Vagina (tissue), 2 donors: ENCODE measurements at regions not wholly inside any gene's neighbourhood (a gene's known extent, or its start where the extent isn't known, plus 50 kb on each side); places are given as distances from the start of the nearest gene placed in this dataset.

Source experiments
- DNase-seq, 2 donors: peaks; one replicate each; pipeline ENCODE4 v3.0.0-alpha.2; 2017; ENCODE audit errors: extremely low spot score in 2 of 2
- H3K27ac ChIP-seq: fragments of 200-600 bp; sonication (generic); one replicate; pipeline ENCODE4 v1.5.1; 2019
- H3K27me3 ChIP-seq: fragments of 200-600 bp; sonication (generic); one replicate; pipeline ENCODE4 v1.5.1; 2019
- H3K36me3 ChIP-seq, 2 donors: fragments of 200-600 bp; sonication (generic); one replicate each; pipeline ENCODE4 v1.5.1; 2017 to 2019
- H3K4me1 ChIP-seq: fragments of 200-600 bp; sonication (generic); one replicate; pipeline ENCODE4 v1.5.1; 2019
- H3K4me3 ChIP-seq, 2 donors: fragments of 200-600 bp; sonication (generic); 1 replicate in 1 of 2; 2 replicates in 1 of 2; pipeline ENCODE4 v1.5.1; 2016 to 2019
- H3K9me3 ChIP-seq: fragments of 200-600 bp; sonication (generic); one replicate; pipeline ENCODE4 v1.5.1; 2019
- POLR2A ChIP-seq, 2 donors: fragments of 450-650 bp; IDR thresholded peaks; one replicate each; pipeline ENCODE4 v1.6.1; 2017; ENCODE audit warnings: antibody characterized with exemption in 2 of 2, mild to moderate bottlenecking in 2 of 2, moderate library complexity in 2 of 2
- POLR2AphosphoS5 ChIP-seq, 2 donors: sonication (generic); formaldehyde crosslinking; IDR thresholded peaks; one replicate each; pipeline ENCODE4 v1.9.0; 2017; ENCODE audit warnings: antibody characterized with exemption in 2 of 2, mild to moderate bottlenecking in 2 of 2, low read depth in 1 of 2; ENCODE audit not compliant: insufficient read depth in 1 of 2
- intact Hi-C: fragments of 100-400 bp; cut with DNase I; formaldehyde crosslinking; loops from one replicate; pipeline ENCODE4 v1.15.1; 2023
- TF ChIP-seq, protein P1 (sequence below), 3 experiments: fragments of 450-650 bp in 2 of 3; fragments of 200-600 bp in 1 of 3; sonication (generic) in 1 of 3; IDR thresholded peaks; one replicate each; pipeline ENCODE4 v1.5.1; 2017 to 2019; ENCODE audit warnings: antibody characterized with exemption in 3 of 3, mild to moderate bottlenecking in 2 of 3, moderate library complexity in 2 of 3

DNA sequence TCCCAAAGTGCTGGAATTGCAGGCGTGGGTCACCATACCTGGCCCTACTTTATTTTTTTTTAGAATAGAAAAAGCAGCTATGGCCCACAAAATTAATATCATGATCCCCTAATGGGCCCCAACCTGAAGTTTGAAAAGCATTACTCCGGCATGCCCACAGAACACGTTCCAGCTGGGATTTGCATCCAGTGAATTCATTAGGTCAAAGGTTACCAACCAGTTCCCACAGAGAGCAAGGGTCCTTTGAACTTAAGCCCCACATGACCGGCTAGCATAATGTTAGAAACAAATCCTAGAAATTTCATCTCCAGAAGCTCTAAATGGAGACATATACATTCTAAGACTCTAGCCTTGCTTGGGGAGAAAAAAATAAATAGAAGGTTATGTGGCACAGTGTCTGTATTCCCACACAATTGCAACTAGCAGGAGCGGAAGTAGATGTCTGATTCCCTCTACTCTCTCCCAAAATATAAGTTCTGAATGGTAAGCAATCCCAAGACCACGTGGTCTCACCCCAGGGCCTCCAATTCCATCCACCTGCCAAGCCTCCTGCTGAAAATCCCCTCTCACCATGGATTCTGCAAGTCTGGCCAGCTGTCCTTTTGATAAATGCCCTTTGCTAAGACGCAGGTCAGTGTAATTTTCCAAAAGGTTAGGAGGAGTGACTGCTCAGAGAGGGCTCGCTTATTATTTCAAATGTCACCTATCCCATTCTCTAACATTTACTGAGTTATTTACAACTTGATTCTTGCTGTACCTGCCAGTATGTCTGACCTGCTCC, 395.8 kb downstream of the NPIPA8 start:
- H3K4me1 ChIP-seq, result no peaks in the 10 kb centered on the region
- TF ChIP-seq POLR2AphosphoS5 (IDR thresholded peaks at IDR 0.05; ENCODE audit: insufficient read depth in 1 of 2, low read depth in 1 of 2) (no peak), POLR2A (IDR thresholded peaks at IDR 0.05) (no peak)
- TF ChIP-seq, protein P1, sequence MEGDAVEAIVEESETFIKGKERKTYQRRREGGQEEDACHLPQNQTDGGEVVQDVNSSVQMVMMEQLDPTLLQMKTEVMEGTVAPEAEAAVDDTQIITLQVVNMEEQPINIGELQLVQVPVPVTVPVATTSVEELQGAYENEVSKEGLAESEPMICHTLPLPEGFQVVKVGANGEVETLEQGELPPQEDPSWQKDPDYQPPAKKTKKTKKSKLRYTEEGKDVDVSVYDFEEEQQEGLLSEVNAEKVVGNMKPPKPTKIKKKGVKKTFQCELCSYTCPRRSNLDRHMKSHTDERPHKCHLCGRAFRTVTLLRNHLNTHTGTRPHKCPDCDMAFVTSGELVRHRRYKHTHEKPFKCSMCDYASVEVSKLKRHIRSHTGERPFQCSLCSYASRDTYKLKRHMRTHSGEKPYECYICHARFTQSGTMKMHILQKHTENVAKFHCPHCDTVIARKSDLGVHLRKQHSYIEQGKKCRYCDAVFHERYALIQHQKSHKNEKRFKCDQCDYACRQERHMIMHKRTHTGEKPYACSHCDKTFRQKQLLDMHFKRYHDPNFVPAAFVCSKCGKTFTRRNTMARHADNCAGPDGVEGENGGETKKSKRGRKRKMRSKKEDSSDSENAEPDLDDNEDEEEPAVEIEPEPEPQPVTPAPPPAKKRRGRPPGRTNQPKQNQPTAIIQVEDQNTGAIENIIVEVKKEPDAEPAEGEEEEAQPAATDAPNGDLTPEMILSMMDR (IDR thresholded peaks at IDR 0.05), result no peak
- H3K27me3 ChIP-seq, result no peaks in the 10 kb centered on the region
- H3K36me3 ChIP-seq, result no peaks in the 10 kb centered on the region
- no peaks in the 10 kb centered on the region for H3K9me3 ChIP-seq
- no peak for DNase-seq
- H3K27ac ChIP-seq, result no peak overlapping the region
- H3K4me3 ChIP-seq, result no peak overlapping the region
- intact Hi-C loops, result no loop called here

DNA sequence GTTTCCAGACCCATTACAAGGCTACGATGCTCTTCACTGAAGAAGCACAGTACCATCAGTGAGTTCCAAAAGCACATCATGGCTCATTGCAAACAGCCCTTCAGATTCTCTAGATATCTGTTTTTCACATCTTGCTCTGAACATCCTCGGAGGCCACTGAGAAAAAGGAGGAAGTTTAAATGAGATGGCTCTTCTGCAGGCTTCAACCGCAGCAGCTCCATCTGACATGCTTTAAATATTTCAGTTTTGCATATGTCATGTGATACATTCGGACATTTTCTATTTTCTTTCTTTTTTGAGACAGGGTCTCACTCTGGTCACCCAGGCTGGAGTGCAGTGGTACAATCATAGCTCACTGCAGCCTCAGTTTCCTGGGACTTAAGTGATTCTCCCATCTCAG, 396.8 kb downstream of the NPIPA8 start:
- no peak for DNase-seq
- H3K36me3 ChIP-seq, result no peaks in the 10 kb centered on the region
- intact Hi-C loops, result no loop called here
- TF ChIP-seq, protein P1 (IDR thresholded peaks at IDR 0.05), result no peak
- TF ChIP-seq POLR2AphosphoS5 (IDR thresholded peaks at IDR 0.05; ENCODE audit: insufficient read depth in 1 of 2, low read depth in 1 of 2), result no peak
- H3K4me3 ChIP-seq, result no peak overlapping the region
- no peaks in the 10 kb centered on the region for H3K9me3 ChIP-seq
- no peaks in the 10 kb centered on the region for H3K4me1 ChIP-seq
- no peak overlapping the region for H3K27ac ChIP-seq
- H3K27me3 ChIP-seq, result no peaks in the 10 kb centered on the region

DNA sequence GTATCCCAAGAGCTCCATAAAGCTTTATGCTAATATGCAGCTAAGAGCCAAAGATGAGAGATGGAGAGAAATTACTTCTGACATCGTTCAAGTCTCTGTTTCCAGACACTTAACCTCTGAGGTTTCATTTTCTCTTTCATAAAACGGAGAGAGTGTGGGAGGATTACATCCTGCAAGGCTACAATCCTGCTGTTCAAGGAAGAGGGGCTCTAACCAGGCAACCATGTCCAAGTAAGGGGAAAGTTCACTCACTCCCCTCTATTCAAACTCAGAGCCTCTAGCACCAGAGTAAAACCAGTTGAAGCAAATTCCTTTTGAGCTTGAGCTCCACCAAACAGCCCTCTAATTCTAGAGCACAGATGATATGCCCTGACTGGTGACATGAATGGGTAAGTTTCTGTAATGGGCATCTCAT, 397.4 kb downstream of the NPIPA8 start:
- DNase-seq, result no peak
- H3K27me3 ChIP-seq, result no peaks in the 10 kb centered on the region
- no peaks in the 10 kb centered on the region for H3K4me1 ChIP-seq
- no peaks in the 10 kb centered on the region for H3K36me3 ChIP-seq
- intact Hi-C loops, result no loop called here
- H3K9me3 ChIP-seq, result no peaks in the 10 kb centered on the region
- no peak overlapping the region for H3K27ac ChIP-seq
- TF ChIP-seq POLR2AphosphoS5 (IDR thresholded peaks at IDR 0.05; ENCODE audit: insufficient read depth in 1 of 2, low read depth in 1 of 2) (no peak), POLR2A (IDR thresholded peaks at IDR 0.05) (no peak)
- TF ChIP-seq, protein P1 (IDR thresholded peaks at IDR 0.05), result no peak
- H3K4me3 ChIP-seq, result peak overlapping the region in 1 of 2 donors; percentile 10

DNA sequence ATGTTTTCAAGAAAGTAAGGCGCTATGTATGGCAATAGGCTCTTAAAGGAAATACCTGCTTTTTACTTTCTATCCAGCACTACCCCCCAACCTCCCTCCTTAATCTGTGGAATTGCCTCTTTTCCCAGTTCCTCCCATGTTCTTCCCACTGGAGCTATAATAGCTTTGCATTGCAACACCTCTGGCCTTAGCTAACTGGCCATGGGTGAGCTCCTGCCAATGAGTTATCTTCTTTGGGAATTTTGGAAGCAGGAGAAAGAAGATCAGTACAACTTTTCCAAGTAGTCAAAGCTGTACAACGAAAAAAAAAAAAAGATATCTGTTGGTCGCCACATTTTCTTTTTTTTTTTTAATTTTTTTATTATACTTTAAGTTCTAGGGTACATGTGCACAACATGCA, 398.0 kb downstream of the NPIPA8 start:
- Histone ChIP-seq H3K4me1 (no peaks in the 10 kb centered on the region), H3K36me3 (no peaks in the 10 kb centered on the region), H3K9me3 (no peaks in the 10 kb centered on the region), H3K27me3 (no peaks in the 10 kb centered on the region), H3K4me3 (no peak overlapping the region), H3K27ac (no peak overlapping the region)
- intact Hi-C loops, result no loop called here
- TF ChIP-seq POLR2AphosphoS5 (IDR thresholded peaks at IDR 0.05; ENCODE audit: insufficient read depth in 1 of 2, low read depth in 1 of 2) (no peak), POLR2A (IDR thresholded peaks at IDR 0.05) (no peak)
- TF ChIP-seq, protein P1 (IDR thresholded peaks at IDR 0.05), result no peak
- no peak for DNase-seq

DNA sequence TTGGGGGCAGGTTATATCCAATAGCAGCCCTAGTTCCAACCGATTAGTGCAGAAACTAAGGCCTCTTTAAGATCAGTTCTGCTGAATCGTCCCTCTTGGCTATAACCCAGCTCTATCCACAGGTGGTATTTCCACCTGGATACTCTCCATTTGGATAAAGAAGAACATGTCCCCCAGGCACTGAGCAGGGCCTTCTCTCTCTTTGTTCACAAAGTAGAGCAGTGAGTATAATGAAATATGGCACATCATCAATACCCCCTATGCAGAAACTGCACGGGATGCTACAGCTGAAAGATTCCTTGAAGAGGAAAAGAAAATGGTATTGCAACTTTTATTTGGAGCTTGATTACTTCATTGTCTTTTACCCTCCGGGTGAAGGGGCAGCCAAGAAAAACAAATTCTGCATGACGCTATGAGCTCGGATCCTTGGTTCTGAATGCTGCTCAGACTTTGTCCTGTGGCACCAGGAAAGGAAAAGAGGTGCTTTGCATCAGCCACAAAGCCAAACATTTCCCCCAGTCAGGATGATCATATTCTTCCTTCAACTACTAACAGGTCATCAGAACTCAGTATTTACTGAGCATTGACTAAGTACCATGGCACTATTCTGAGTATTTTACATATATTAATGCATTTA, 399.7 kb downstream of the NPIPA8 start:
- Histone ChIP-seq H3K4me1 (no peaks in the 10 kb centered on the region), H3K27ac (no peak overlapping the region), H3K4me3 (no peak overlapping the region), H3K36me3 (no peaks in the 10 kb centered on the region), H3K27me3 (no peaks in the 10 kb centered on the region), H3K9me3 (no peaks in the 10 kb centered on the region)
- DNase-seq, result no peak
- intact Hi-C loops, result no loop called here
- TF ChIP-seq, protein P1 (IDR thresholded peaks at IDR 0.05), result no peak
- TF ChIP-seq POLR2AphosphoS5 (IDR thresholded peaks at IDR 0.05; ENCODE audit: insufficient read depth in 1 of 2, low read depth in 1 of 2) (no peak), POLR2A (IDR thresholded peaks at IDR 0.05) (no peak)
